ENCODE measurements at regions not wholly inside any gene's neighbourhood (a gene's known extent, or its start where the extent isn't known, plus 50 kb on each side); places are given as distances from the start of the nearest gene placed in this dataset.

GRCh38 chr6:130574146-130574545, 208.3 kb downstream of the TMEM200A start:
- Histone ChIP-seq H3K4me1 (ENCODE audit: low read depth) (no peaks in the 10 kb centered on the region), H3K36me3 (no peaks in the 10 kb centered on the region), H3K9me3 (ENCODE audit: low read depth) (no peaks in the 10 kb centered on the region), H3K4me3 (no peak overlapping the region), H3K27me3 (no peaks in the 10 kb centered on the region), H3K27ac (no peak overlapping the region)
- TF ChIP-seq, protein P1, sequence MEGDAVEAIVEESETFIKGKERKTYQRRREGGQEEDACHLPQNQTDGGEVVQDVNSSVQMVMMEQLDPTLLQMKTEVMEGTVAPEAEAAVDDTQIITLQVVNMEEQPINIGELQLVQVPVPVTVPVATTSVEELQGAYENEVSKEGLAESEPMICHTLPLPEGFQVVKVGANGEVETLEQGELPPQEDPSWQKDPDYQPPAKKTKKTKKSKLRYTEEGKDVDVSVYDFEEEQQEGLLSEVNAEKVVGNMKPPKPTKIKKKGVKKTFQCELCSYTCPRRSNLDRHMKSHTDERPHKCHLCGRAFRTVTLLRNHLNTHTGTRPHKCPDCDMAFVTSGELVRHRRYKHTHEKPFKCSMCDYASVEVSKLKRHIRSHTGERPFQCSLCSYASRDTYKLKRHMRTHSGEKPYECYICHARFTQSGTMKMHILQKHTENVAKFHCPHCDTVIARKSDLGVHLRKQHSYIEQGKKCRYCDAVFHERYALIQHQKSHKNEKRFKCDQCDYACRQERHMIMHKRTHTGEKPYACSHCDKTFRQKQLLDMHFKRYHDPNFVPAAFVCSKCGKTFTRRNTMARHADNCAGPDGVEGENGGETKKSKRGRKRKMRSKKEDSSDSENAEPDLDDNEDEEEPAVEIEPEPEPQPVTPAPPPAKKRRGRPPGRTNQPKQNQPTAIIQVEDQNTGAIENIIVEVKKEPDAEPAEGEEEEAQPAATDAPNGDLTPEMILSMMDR (IDR thresholded peaks at IDR 0.05; ENCODE audit: low read depth, low read length), result no peak
- peak in 1 of 2 donors; percentile 22 for DNase-seq (ENCODE audit: low read depth in 1 of 2, low spot score in 1 of 2)

GRCh38 chr6:130575557-130575956, 209.7 kb downstream of the TMEM200A start:
- no peaks in the 10 kb centered on the region for H3K36me3 ChIP-seq
- TF ChIP-seq, protein P1 (IDR thresholded peaks at IDR 0.05; ENCODE audit: low read depth, low read length), result no peak
- H3K4me1 ChIP-seq (ENCODE audit: low read depth), result no peaks in the 10 kb centered on the region
- no peak overlapping the region for H3K4me3 ChIP-seq
- no peaks in the 10 kb centered on the region for H3K27me3 ChIP-seq
- no peak for DNase-seq (ENCODE audit: low read depth in 1 of 2, low spot score in 1 of 2)
- H3K9me3 ChIP-seq (ENCODE audit: low read depth), result no peaks in the 10 kb centered on the region
- H3K27ac ChIP-seq, result no peak overlapping the region

DNA sequence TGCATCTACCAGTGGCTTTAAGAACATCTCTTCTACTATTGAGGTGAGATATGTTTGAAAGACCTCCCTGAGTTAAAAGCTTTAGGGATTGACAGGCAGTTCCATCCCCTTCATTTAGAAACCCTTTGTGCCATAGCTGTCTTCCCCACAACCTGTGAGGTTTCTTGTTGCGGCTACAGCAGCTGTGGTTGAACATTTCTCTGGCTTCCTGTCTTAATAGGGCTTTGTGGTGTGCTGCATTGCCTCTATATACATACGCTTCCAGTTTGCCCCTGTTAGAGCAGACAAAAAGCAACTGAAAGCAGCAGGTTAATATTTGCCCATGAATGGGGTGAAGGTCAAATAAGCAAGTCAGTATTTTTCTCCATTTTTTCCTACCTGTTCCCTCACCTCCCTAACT, 210.2 kb downstream of the TMEM200A start:
- no peak for DNase-seq (ENCODE audit: low read depth in 1 of 2, low spot score in 1 of 2)
- Histone ChIP-seq H3K4me1 (ENCODE audit: low read depth) (no peaks in the 10 kb centered on the region), H3K4me3 (no peak overlapping the region), H3K36me3 (no peaks in the 10 kb centered on the region), H3K27me3 (no peaks in the 10 kb centered on the region), H3K9me3 (ENCODE audit: low read depth) (no peaks in the 10 kb centered on the region), H3K27ac (no peak overlapping the region)
- TF ChIP-seq, protein P1 (IDR thresholded peaks at IDR 0.05; ENCODE audit: low read depth, low read length), result no peak

DNA sequence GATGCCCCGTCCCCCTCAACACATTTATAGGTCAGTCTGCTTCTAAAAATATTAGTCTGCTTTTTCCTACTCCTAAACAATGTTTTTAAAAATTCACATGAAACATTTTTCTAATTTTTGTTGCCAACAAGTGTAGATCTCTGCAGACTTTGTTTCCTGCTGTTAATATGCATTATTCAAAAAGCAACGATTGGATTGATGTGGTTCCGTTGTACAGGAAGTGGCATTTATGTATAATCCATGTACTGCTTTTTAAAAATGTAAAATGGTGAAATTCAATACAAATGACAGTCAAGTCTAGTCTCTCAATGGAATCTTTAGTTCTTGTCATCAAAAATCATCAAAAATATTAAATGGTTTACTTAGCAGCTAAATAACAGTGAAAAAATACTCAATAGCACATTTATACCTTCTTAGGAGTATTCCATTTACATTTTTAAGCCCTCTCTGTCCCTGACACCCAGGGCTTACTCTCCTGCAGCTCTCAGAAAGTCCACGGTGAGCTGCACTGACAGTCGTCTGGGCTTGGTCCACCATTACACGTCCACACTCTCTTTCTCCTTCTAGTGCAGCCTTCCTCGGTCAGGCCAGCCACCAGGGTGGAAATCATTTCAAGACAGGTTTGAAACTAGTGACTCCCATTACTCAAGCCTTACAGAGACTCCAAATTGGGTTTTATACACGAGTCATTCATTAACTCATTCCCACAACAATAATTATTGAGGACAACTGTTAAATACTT, 211.5 kb downstream of the TMEM200A start:
- Histone ChIP-seq H3K27ac (no peak overlapping the region), H3K27me3 (no peaks in the 10 kb centered on the region), H3K9me3 (ENCODE audit: low read depth) (no peaks in the 10 kb centered on the region), H3K36me3 (no peaks in the 10 kb centered on the region), H3K4me3 (no peak overlapping the region), H3K4me1 (ENCODE audit: low read depth) (no peaks in the 10 kb centered on the region)
- no peak for DNase-seq (ENCODE audit: low read depth in 1 of 2, low spot score in 1 of 2)
- TF ChIP-seq, protein P1 (IDR thresholded peaks at IDR 0.05; ENCODE audit: low read depth, low read length), result no peak

DNA sequence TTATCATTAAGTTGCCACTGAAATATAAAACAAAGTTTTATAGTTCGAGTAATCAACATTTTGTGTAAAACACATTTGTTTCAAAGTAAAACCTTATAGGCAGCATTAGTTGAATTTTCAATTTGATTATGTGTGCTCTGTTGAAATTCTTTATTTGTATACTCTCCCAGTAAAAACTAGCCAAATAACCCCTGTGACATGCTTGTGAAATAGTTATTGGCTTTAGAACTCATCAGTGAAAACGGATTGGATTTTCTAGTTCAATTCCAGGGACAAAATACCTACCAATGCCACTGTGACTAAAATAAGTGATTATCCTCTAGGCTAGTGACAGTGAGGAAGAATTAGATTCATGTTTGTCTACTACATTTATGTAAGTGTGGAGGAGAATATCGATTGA, 212.9 kb downstream of the TMEM200A start:
- Histone ChIP-seq H3K36me3 (no peaks in the 10 kb centered on the region), H3K4me3 (no peak overlapping the region), H3K9me3 (ENCODE audit: low read depth) (no peaks in the 10 kb centered on the region), H3K27me3 (no peaks in the 10 kb centered on the region), H3K4me1 (ENCODE audit: low read depth) (no peaks in the 10 kb centered on the region), H3K27ac (no peak overlapping the region)
- TF ChIP-seq, protein P1 (IDR thresholded peaks at IDR 0.05; ENCODE audit: low read depth, low read length), result no peak
- no peak for DNase-seq (ENCODE audit: low read depth in 1 of 2, low spot score in 1 of 2)
